NB4 (cell line): ENCODE measurements at regions not wholly inside any gene's neighbourhood (a gene's known extent, or its start where the extent isn't known, plus 50 kb on each side); places are given as distances from the start of the nearest gene placed in this dataset.

ENCODE experiments used
- DNase-seq: peaks from one replicate; pipeline ENCODE4 v3.0.0; 2010; ENCODE audit warnings: low read depth
- H3K4me3 ChIP-seq: one replicate; pipeline ENCODE4 v1.5.1; 2011; ENCODE audit warnings: mild to moderate bottlenecking, low read depth, low read length, moderate library complexity
- CTCF ChIP-seq: IDR thresholded peaks from one replicate; pipeline ENCODE4 v1.5.1; 2012; ENCODE audit warnings: low read depth, low read length
- MAX ChIP-seq: IDR thresholded peaks from 2 replicates; pipeline ENCODE4 v1.6.1; 2011; ENCODE audit warnings: low read depth, low read length
- MYC ChIP-seq: IDR thresholded peaks from 2 replicates; pipeline ENCODE4 v1.6.1; 2011; ENCODE audit warnings: low read depth, low read length
- POLR2A ChIP-seq: IDR thresholded peaks from 2 replicates; pipeline ENCODE4 v1.6.1; 2011; ENCODE audit warnings: mild to moderate bottlenecking; ENCODE audit not compliant: insufficient read length; ENCODE audit errors: extremely low read depth

GRCh38 chr7:45257284-45257683 lies 99.7 kb downstream of the RAMP3 start:
- no peak overlapping the region for H3K4me3 ChIP-seq
- no peak for DNase-seq
- no peak for TF ChIP-seq CTCF
- TF ChIP-seq POLR2A: no peak

GRCh38 chr7:45258533-45259226 lies 101.1 kb downstream of the RAMP3 start:
- TF ChIP-seq CTCF: no peak
- TF ChIP-seq MAX: no peak
- TF ChIP-seq POLR2A: no peak
- no peak for TF ChIP-seq MYC
- H3K4me3 ChIP-seq: no peak overlapping the region
- no peak for DNase-seq

GRCh38 chr7:45259227-45259596 lies 101.6 kb downstream of the RAMP3 start:
- no peak for DNase-seq
- H3K4me3 ChIP-seq: no peak overlapping the region
- TF ChIP-seq MYC (no peak), POLR2A (no peak), CTCF (no peak), MAX (no peak)

GRCh38 chr7:45259966-45260646 lies 102.5 kb downstream of the RAMP3 start:
- TF ChIP-seq CTCF (peak; percentile 100), MYC (no peak), POLR2A (no peak), MAX (no peak; the same call in 1 of the 2 replicates)
- peak; percentile 70 for DNase-seq
- no peak overlapping the region for H3K4me3 ChIP-seq

GRCh38 chr7:45267262-45267661 lies 109.7 kb downstream of the RAMP3 start:
- TF ChIP-seq CTCF (no peak), MYC (no peak), POLR2A (no peak), MAX (no peak)
- no peak overlapping the region for H3K4me3 ChIP-seq
- no peak for DNase-seq

GRCh38 chr7:45268013-45268412 lies 110.4 kb downstream of the RAMP3 start:
- TF ChIP-seq POLR2A: no peak
- TF ChIP-seq MAX: no peak
- no peak for TF ChIP-seq MYC
- TF ChIP-seq CTCF: no peak
- H3K4me3 ChIP-seq: no peak overlapping the region
- no peak for DNase-seq
